NCI-H146 (cell line): ENCODE measurements at regions not wholly inside any gene's neighbourhood (a gene's known extent, or its start where the extent isn't known, plus 50 kb on each side); places are given as distances from the start of the nearest gene placed in this dataset.
A peak's percentile ranks its signal among the peaks of the same experiment; 100 is the strongest.
"Not testable (repeated sequence)": the region's sequence is repeated elsewhere in the genome, so short reads cannot be mapped to it uniquely, and the experiment has no call there.

ENCODE experiments used
- DNase-seq: peaks from one replicate; lab custom pipeline; 2025; lab: John Stamatoyannopoulos, UW

- DNase-seq: no peak
These were observed 605.2 kb upstream of the EPHA5 start for GRCh38 chr4:66275411-66276038.

- DNase-seq: peak; percentile 1
These were observed 602.8 kb upstream of the EPHA5 start for GRCh38 chr4:66273110-66273509.

DNA sequence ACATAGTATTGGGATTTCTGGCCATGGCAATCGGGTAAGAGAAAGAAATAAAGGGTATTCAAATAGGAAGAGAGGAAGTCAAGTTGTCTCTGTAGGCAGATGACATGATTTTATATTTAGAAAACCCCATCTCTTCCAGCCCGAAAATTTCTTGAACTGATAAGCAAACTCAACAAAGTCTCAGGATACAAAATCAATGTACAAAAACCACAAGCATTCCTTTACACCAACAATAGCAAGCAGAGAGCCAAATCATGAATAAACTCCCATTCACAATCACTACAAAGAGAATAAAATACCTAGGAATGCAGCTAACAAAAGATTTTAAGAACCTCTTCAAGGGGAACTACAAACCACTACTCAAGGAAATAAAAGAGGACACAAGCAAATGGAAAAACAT is 600.1 kb upstream of the EPHA5 start:
- DNase-seq: not testable (repeated sequence)

- not testable (repeated sequence) for DNase-seq
These were observed 596.3 kb upstream of the EPHA5 start for GRCh38 chr4:66266554-66266953.

DNA sequence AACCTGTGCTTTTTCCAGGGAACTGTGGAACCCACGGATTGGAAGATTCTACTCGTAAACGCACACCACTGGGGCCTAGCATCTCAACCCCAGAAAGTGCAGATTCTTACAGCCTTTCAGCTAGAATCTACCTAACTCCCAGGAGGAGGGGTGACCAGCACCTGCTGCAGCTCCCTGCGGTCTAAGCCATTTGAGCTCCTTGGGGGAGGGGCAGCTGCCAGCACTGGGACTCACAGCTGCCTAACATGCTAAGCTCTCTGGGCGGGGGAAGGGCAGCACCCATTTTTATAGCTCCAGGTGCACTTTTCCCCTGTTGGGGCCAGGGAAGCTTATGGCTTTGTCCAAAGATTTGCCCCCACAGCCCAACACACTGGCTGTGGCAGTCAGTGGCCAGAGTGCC is 595.7 kb upstream of the EPHA5 start:
- DNase-seq: peak; percentile 13

GRCh38 chr4:66252291-66252690 is 582.0 kb upstream of the EPHA5 start:
- DNase-seq: no peak

GRCh38 chr4:66246643-66247042 is 576.4 kb upstream of the EPHA5 start:
- DNase-seq: no peak

- no peak for DNase-seq
These were observed 565.6 kb upstream of the EPHA5 start for GRCh38 chr4:66235876-66236275.

GRCh38 chr4:66229885-66230284 is 559.6 kb upstream of the EPHA5 start:
- no peak for DNase-seq

- DNase-seq: no peak
These were observed 555.2 kb upstream of the EPHA5 start for GRCh38 chr4:66225539-66225938.

GRCh38 chr4:66223068-66223703 is 552.9 kb upstream of the EPHA5 start:
- DNase-seq: no peak

GRCh38 chr4:66219401-66219800 is 549.1 kb upstream of the EPHA5 start:
- DNase-seq: no peak

DNA sequence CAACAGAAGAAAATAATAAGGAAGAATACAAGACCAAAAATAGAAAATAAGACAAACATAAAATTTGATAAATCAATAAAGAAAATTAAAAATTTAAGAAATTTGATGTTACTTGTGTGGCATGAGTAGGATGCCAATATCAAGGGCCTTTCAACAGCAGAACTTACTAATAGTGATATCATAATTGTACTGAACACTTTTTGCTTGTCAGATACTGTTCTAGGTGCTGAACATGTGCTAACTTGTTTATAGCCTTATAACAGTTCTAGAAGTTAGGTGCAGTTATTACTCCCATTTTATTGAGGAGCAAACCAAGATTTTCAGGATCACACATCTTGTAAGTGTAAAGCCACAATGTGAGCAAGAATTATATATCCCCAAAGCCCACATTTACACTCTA is 546.0 kb upstream of the EPHA5 start:
- no peak for DNase-seq

DNA sequence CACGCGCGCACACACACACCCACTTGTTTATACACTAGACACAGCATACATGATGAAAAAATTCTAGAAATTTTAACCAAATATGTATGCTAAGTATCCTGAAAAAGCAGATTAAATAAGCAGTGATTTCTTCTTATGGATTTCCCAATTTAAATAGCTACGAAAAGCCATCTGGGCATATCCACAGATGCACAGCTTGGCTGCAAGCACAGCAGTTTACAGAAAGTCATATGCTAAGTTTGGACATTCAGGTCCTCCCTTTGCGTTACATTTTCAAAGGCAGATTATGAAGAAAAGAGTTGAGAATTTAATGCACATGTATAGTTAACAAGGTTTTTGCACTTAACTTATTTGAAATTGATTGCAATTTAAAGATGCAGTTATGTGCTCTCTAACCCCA is 542.2 kb upstream of the EPHA5 start:
- DNase-seq: no peak

DNA sequence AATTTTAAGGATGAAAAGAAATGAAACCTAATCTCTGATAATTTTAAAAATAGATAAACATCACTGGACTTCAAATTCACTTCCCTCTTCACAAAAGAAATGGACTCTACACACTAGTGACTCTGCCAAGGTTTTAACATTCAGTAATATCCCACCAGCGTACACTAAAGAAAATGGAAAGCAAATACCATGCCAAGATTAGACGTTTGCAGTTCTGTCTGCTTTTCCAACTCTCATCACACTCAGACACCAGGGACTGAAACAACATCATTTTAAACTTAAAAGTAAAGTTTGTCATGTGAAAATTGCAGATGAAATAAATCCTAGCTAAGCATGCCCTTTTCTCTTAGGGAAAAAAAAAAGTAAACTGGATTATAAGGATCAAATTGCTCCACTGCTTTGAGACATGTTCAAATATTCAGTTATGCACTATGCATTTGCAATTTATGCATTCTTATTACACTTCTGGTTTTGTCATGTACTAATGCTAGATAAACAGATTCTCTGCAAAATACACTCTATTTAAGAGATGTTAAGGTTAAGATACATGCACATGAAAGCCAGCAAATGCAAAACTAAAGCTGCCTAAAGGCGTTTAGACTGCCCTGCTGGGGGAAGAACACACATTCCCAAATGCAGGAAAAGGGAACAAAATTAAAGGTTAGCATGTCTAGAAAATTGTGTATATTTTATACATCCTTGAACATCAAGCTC is 534.4 kb upstream of the EPHA5 start:
- no peak for DNase-seq

GRCh38 chr4:66202870-66203269 is 532.6 kb upstream of the EPHA5 start:
- DNase-seq: no peak

GRCh38 chr4:66197451-66197850 is 527.2 kb upstream of the EPHA5 start:
- no peak for DNase-seq

- no peak for DNase-seq
These were observed 523.2 kb upstream of the EPHA5 start for GRCh38 chr4:66193487-66193886.

- DNase-seq: no peak
These were observed 517.0 kb upstream of the EPHA5 start for GRCh38 chr4:66187175-66187720.

DNA sequence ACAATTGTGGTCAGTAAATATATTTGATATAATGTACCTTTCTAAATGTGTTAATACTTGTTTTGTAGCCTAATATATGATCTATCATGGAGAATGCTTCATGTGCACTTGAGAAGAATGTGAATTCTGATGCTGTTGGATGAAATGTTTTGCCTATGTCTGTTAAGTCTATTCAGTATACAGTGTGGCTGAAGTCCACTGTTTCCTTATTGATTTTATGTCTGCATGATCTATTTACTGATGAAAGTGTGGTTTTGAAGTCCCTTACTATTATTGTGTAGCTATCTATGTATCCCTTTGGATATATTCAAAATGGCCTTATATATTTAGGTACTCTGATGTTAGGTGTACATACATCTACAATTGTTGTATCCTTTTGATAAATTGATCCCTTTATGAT is 515.8 kb upstream of the EPHA5 start:
- no peak for DNase-seq

- no peak for DNase-seq
These were observed 512.3 kb upstream of the EPHA5 start for GRCh38 chr4:66182636-66183035.

DNA sequence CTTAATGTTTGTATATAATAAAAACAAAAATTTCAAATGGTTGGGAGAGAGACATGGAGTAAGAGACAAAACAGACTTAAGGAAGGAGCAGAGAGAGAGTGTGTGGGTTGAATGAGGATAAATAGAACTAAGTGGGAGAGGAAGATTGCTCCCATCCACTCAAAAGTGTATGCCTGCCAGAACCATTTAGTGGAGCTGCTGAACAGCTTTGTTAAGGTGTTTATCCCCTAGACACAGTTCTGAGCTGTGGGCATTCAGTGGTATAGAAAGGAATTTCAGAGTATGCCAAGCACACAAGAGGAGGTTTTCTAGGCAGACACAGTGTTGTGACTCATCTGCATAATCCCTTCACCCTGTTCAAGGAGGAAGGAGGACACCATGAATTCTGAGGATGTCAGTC is 508.6 kb upstream of the EPHA5 start:
- no peak for DNase-seq

DNA sequence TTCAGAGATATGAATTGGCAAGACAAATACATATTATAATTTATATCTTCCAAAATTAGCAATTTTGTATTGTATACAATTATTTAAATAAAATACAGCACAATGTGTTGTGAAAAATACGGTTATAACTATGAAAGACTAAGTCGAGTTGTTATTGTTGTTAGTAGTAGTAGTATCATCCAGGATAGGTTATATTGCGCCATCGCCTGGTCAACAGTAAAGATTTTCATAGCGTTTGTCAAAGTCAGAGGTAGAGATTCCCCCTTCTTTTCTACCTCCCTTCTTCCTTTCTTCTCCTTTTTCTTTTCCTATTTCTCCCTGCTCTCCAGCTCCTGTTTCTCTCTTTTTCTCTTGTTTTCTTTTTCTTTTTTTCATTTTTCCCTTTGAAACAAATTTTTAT is 499.1 kb upstream of the EPHA5 start:
- DNase-seq: no peak
